PFSK-1 (cell line): ENCODE measurements at regions not wholly inside any gene's neighbourhood (a gene's known extent, or its start where the extent isn't known, plus 50 kb on each side); places are given as distances from the start of the nearest gene placed in this dataset.

Source experiments
- FOXP2 ChIP-seq: optimal IDR thresholded peaks from 2 replicates; pipeline ENCODE3; 2011; ENCODE audit warnings: borderline replicate concordance, control low read depth, inconsistent platforms; ENCODE audit not compliant: insufficient read depth; ENCODE audit errors: extremely low read length, extremely low read depth
- POLR2AphosphoS5 ChIP-seq: IDR thresholded peaks from 2 replicates; pipeline ENCODE4 v1.6.1; 2012; ENCODE audit warnings: low read depth, mild to moderate bottlenecking, control low read depth, low read length, moderate library complexity
- SIN3A ChIP-seq: IDR thresholded peaks from 2 replicates; pipeline ENCODE4 v1.6.1; 2012; ENCODE audit warnings: mild to moderate bottlenecking, low read length, moderate library complexity, borderline replicate concordance; ENCODE audit not compliant: insufficient read depth
- TAF1 ChIP-seq: IDR thresholded peaks from 2 replicates; pipeline ENCODE4 v1.6.1; 2012; ENCODE audit warnings: low read length, control low read depth, borderline replicate concordance; ENCODE audit not compliant: insufficient read depth
- TF ChIP-seq, protein P1 (sequence below), 2 experiments: IDR thresholded peaks; 2 replicates each; pipeline versions ENCODE4 v1.6.1 to v1.8.0; 2011 to 2012; ENCODE audit warnings: low read depth in 2 of 2, low read length in 2 of 2, control low read depth in 1 of 2, inconsistent platforms in 1 of 2, mild to moderate bottlenecking in 1 of 2, moderate library complexity in 1 of 2; ENCODE audit not compliant: insufficient read depth in 1 of 2

- no peak for TF ChIP-seq TAF1
- TF ChIP-seq, protein P1, sequence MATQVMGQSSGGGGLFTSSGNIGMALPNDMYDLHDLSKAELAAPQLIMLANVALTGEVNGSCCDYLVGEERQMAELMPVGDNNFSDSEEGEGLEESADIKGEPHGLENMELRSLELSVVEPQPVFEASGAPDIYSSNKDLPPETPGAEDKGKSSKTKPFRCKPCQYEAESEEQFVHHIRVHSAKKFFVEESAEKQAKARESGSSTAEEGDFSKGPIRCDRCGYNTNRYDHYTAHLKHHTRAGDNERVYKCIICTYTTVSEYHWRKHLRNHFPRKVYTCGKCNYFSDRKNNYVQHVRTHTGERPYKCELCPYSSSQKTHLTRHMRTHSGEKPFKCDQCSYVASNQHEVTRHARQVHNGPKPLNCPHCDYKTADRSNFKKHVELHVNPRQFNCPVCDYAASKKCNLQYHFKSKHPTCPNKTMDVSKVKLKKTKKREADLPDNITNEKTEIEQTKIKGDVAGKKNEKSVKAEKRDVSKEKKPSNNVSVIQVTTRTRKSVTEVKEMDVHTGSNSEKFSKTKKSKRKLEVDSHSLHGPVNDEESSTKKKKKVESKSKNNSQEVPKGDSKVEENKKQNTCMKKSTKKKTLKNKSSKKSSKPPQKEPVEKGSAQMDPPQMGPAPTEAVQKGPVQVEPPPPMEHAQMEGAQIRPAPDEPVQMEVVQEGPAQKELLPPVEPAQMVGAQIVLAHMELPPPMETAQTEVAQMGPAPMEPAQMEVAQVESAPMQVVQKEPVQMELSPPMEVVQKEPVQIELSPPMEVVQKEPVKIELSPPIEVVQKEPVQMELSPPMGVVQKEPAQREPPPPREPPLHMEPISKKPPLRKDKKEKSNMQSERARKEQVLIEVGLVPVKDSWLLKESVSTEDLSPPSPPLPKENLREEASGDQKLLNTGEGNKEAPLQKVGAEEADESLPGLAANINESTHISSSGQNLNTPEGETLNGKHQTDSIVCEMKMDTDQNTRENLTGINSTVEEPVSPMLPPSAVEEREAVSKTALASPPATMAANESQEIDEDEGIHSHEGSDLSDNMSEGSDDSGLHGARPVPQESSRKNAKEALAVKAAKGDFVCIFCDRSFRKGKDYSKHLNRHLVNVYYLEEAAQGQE (IDR thresholded peaks at IDR 0.05; ENCODE audit: insufficient read depth in 1 of 2, low read depth in 2 of 2, low read length in 2 of 2), result no peak
- TF ChIP-seq SIN3A, result no peak
- TF ChIP-seq FOXP2, result no peak
- TF ChIP-seq POLR2AphosphoS5, result no peak
Observed at GRCh38 chr5:167290478-167290877, 1001.0 kb upstream of the WWC1 start.

GRCh38 chr5:167294882-167295680 is 996.4 kb upstream of the WWC1 start:
- TF ChIP-seq, protein P1 (IDR thresholded peaks at IDR 0.05; ENCODE audit: insufficient read depth in 1 of 2, low read depth in 2 of 2, low read length in 2 of 2), result 0 out of 4 replicates have a peak, but pooled peaks of 1 of the 2 experiments have one; percentile 13
- TF ChIP-seq FOXP2, result no peak
- TF ChIP-seq POLR2AphosphoS5, result no peak
- no peak for TF ChIP-seq TAF1
- peak; percentile 82; the same call in 1 of the 2 replicates for TF ChIP-seq SIN3A

- TF ChIP-seq, protein P1 (IDR thresholded peaks at IDR 0.05; ENCODE audit: insufficient read depth in 1 of 2, low read depth in 2 of 2, low read length in 2 of 2), result no peak
- no peak for TF ChIP-seq POLR2AphosphoS5
- 0 out of 2 replicates have a peak, but pooled peaks have one; percentile 1 for TF ChIP-seq SIN3A
- TF ChIP-seq TAF1, result no peak
- no peak for TF ChIP-seq FOXP2
Observed at GRCh38 chr5:167295681-167296005, 995.8 kb upstream of the WWC1 start.

DNA sequence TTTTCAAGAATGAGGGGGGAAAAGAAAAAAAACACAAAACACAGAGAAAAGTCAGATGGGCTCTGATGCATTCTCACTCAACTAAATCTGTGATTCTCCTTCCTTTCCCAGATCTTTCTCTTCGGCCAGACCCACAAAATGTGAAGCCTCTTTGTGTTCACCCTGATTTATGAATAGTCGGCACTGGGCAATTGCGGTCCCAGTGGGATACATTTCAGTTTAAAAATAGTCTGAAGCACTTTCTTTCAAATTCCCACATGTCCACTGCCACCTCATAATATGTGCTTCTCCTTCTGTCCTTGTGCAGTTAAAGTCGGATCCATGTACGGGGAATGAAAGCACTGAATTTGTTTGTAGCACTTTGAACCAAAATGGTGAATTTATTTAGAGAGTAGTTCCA is 995.4 kb upstream of the WWC1 start:
- TF ChIP-seq POLR2AphosphoS5, result no peak

GRCh38 chr5:167296661-167297060 is 994.8 kb upstream of the WWC1 start:
- TF ChIP-seq, protein P1 (IDR thresholded peaks at IDR 0.05; ENCODE audit: insufficient read depth in 1 of 2, low read depth in 2 of 2, low read length in 2 of 2), result no peak
- TF ChIP-seq SIN3A (no peak), TAF1 (no peak), FOXP2 (no peak), POLR2AphosphoS5 (no peak)
